ENCODE measurements at regions not wholly inside any gene's neighbourhood (a gene's known extent, or its start where the extent isn't known, plus 50 kb on each side); places are given as distances from the start of the nearest gene placed in this dataset.
A peak's percentile ranks its signal among the peaks of the same experiment; 100 is the strongest.
"Not testable (repeated sequence)": the region's sequence is repeated elsewhere in the genome, so short reads cannot be mapped to it uniquely, and the experiment has no call there.

- no peak for DNase-seq (ENCODE audit: low spot score)
Observed at GRCh38 chr3:191148131-191148530, 50.9 kb upstream of the OSTN start.

GRCh38 chr3:191143224-191143623, 55.8 kb upstream of the OSTN start:
- DNase-seq (ENCODE audit: low spot score) = no peak

- DNase-seq (ENCODE audit: low spot score) = no peak
Observed at GRCh38 chr3:191141728-191142127, 57.3 kb upstream of the OSTN start.

- no peak for DNase-seq (ENCODE audit: low spot score)
Observed at GRCh38 chr3:191139736-191140135, 59.3 kb upstream of the OSTN start.

GRCh38 chr3:191138937-191139336, 60.1 kb upstream of the OSTN start:
- no peak for DNase-seq (ENCODE audit: low spot score)

- no peak for DNase-seq (ENCODE audit: low spot score)
Observed at GRCh38 chr3:191137708-191138107, 61.3 kb upstream of the OSTN start.

GRCh38 chr3:191136347-191136746, 62.7 kb upstream of the OSTN start:
- DNase-seq (ENCODE audit: low spot score) = peak; percentile 13

GRCh38 chr3:191135175-191135574, 63.9 kb upstream of the OSTN start:
- DNase-seq (ENCODE audit: low spot score) = no peak

- no peak for DNase-seq (ENCODE audit: low spot score)
Observed at GRCh38 chr3:191133359-191133758, 65.7 kb upstream of the OSTN start.

GRCh38 chr3:191131305-191131704, 67.7 kb upstream of the OSTN start:
- no peak for DNase-seq (ENCODE audit: low spot score)

GRCh38 chr3:191124891-191125290, 74.2 kb upstream of the OSTN start:
- not testable (repeated sequence) for DNase-seq (ENCODE audit: low spot score)

GRCh38 chr3:191123946-191124345, 75.1 kb upstream of the OSTN start:
- DNase-seq (ENCODE audit: low spot score) = no peak

GRCh38 chr3:191123231-191123630, 75.8 kb upstream of the OSTN start:
- no peak for DNase-seq (ENCODE audit: low spot score)

GRCh38 chr3:191120447-191121298, 78.4 kb upstream of the OSTN start:
- no peak for DNase-seq (ENCODE audit: low spot score)

- DNase-seq (ENCODE audit: low spot score) = no peak
Observed at GRCh38 chr3:191119415-191120295, 79.4 kb upstream of the OSTN start.

- no peak for DNase-seq (ENCODE audit: low spot score)
Observed at GRCh38 chr3:191111722-191112121, 87.3 kb upstream of the OSTN start.

GRCh38 chr3:191105418-191105817, 93.6 kb upstream of the OSTN start:
- DNase-seq (ENCODE audit: low spot score) = no peak

- DNase-seq (ENCODE audit: low spot score) = no peak
Observed at GRCh38 chr3:191100516-191100915, 98.5 kb upstream of the OSTN start.

GRCh38 chr3:191094057-191094845, 104.8 kb upstream of the OSTN start:
- no peak for DNase-seq (ENCODE audit: low spot score)

GRCh38 chr3:191087391-191087790, 111.7 kb upstream of the OSTN start:
- DNase-seq (ENCODE audit: low spot score) = no peak

GRCh38 chr3:191085091-191085490, 114.0 kb upstream of the OSTN start:
- DNase-seq (ENCODE audit: low spot score) = no peak

- not testable (repeated sequence) for DNase-seq (ENCODE audit: low spot score)
Observed at GRCh38 chr3:191078913-191079312, 120.1 kb upstream of the OSTN start.

Data from iPS-NIHi11 (cell line).